H9 (cell line): ENCODE measurements at regions not wholly inside any gene's neighbourhood (a gene's known extent, or its start where the extent isn't known, plus 50 kb on each side); places are given as distances from the start of the nearest gene placed in this dataset.

Experiments used
- DNase-seq: peaks from one replicate; pipeline ENCODE4 v3.0.0-alpha.2; 2017
- H2AFZ ChIP-seq: one replicate; pipeline ENCODE4 v1.6.1; 2013; ENCODE audit warnings: mild to moderate bottlenecking, low read length, control low read depth, moderate library complexity
- H2AK5ac ChIP-seq: 2 replicates; pipeline ENCODE4 v1.6.1; 2013; ENCODE audit warnings: low read length, control low read depth, mixed read lengths; ENCODE audit not compliant: insufficient read length
- H2BK120ac ChIP-seq: one replicate; pipeline ENCODE4 v1.6.1; 2013; ENCODE audit warnings: low read depth, mild to moderate bottlenecking, low read length, control low read depth, inconsistent platforms; ENCODE audit not compliant: poor library complexity, severe bottlenecking
- H2BK12ac ChIP-seq: 2 replicates; pipeline ENCODE4 v1.6.1; 2013; ENCODE audit warnings: low read length, control low read depth, mixed read lengths, low read depth; ENCODE audit not compliant: insufficient read length
- H2BK15ac ChIP-seq: 2 replicates; pipeline ENCODE4 v1.6.1; 2013; ENCODE audit warnings: low read depth, low read length, control low read depth
- H2BK20ac ChIP-seq: one replicate; pipeline ENCODE4 v1.6.1; 2013; ENCODE audit warnings: low read depth, mild to moderate bottlenecking, low read length, control low read depth, inconsistent platforms; ENCODE audit not compliant: poor library complexity, severe bottlenecking
- H2BK5ac ChIP-seq: 2 replicates; pipeline ENCODE4 v1.6.1; 2013; ENCODE audit warnings: low read length, control low read depth, mixed read lengths; ENCODE audit not compliant: insufficient read length
- H3K14ac ChIP-seq: 2 replicates; pipeline ENCODE4 v1.6.1; 2013; ENCODE audit warnings: low read length, control low read depth; ENCODE audit not compliant: insufficient read depth
- H3K18ac ChIP-seq: 2 replicates; pipeline ENCODE4 v1.6.1; 2013; ENCODE audit warnings: low read depth, mild to moderate bottlenecking, mixed read lengths, low read length, control low read depth; ENCODE audit not compliant: insufficient read length
- H3K23ac ChIP-seq: 2 replicates; pipeline ENCODE4 v1.6.1; 2013; ENCODE audit warnings: low read length, control low read depth, mixed read lengths, low read depth; ENCODE audit not compliant: insufficient read length
- H3K23me2 ChIP-seq: 2 replicates; pipeline ENCODE4 v1.6.1; 2013; ENCODE audit warnings: low read depth, mild to moderate bottlenecking, mixed read lengths, low read length, control low read depth; ENCODE audit not compliant: insufficient read length, poor library complexity, severe bottlenecking
- H3K27ac ChIP-seq: 2 replicates; pipeline ENCODE4 v1.5.1; 2013; ENCODE audit warnings: low read length, control low read depth, mixed read lengths, low read depth; ENCODE audit not compliant: insufficient read length
- H3K27me3 ChIP-seq: 2 replicates; pipeline ENCODE4 v1.6.1; 2013; ENCODE audit warnings: low read length, control low read depth, inconsistent platforms; ENCODE audit not compliant: insufficient read depth
- H3K4ac ChIP-seq: 2 replicates; pipeline ENCODE4 v1.6.1; 2013; ENCODE audit warnings: low read depth, mild to moderate bottlenecking, control low read depth, inconsistent platforms, low read length, moderate library complexity
- H3K4me1 ChIP-seq: 2 replicates; pipeline ENCODE4 v1.6.1; 2013; ENCODE audit warnings: low read length, control low read depth, inconsistent platforms; ENCODE audit not compliant: insufficient read depth
- H3K4me2 ChIP-seq: 2 replicates; pipeline ENCODE4 v1.6.1; 2013; ENCODE audit warnings: low read length, control low read depth, mixed read lengths; ENCODE audit not compliant: insufficient read length, insufficient read depth
- H3K56ac ChIP-seq: 2 replicates; pipeline ENCODE4 v1.6.1; 2013; ENCODE audit warnings: low read depth, mild to moderate bottlenecking, mixed read lengths, low read length, control low read depth; ENCODE audit not compliant: insufficient read length
- H3K79me1 ChIP-seq: 2 replicates; pipeline ENCODE4 v1.6.1; 2013; ENCODE audit warnings: low read depth, mild to moderate bottlenecking, moderate library complexity, low read length, control low read depth, inconsistent platforms; ENCODE audit not compliant: insufficient read depth, poor library complexity, severe bottlenecking
- H3K79me2 ChIP-seq: 2 replicates; pipeline ENCODE4 v1.6.1; 2013; ENCODE audit warnings: low read length, control low read depth, inconsistent platforms; ENCODE audit not compliant: insufficient read depth
- H3K9ac ChIP-seq: 2 replicates; pipeline ENCODE4 v1.6.1; 2013; ENCODE audit warnings: low read length, control low read depth, mixed read lengths; ENCODE audit not compliant: insufficient read length; ENCODE audit errors: extremely low read depth
- H3K9me3 ChIP-seq: one replicate; pipeline ENCODE4 v1.6.1; 2013; ENCODE audit warnings: low read depth, low read length, inconsistent platforms; ENCODE audit not compliant: control insufficient read depth
- H3T11ph ChIP-seq: one replicate; pipeline ENCODE4 v1.6.1; 2013; ENCODE audit warnings: mild to moderate bottlenecking, low read length, control low read depth, inconsistent platforms
- H4K20me1 ChIP-seq: one replicate; pipeline ENCODE4 v1.6.1; 2013; ENCODE audit not compliant: control insufficient read depth, insufficient read length, insufficient read depth
- H4K5ac ChIP-seq: 2 replicates; pipeline ENCODE4 v1.6.1; 2013; ENCODE audit warnings: low read depth, mild to moderate bottlenecking, mixed read lengths, low read length, control low read depth; ENCODE audit not compliant: insufficient read length
- H4K8ac ChIP-seq: replicated peaks from 2 replicates; pipeline ENCODE4 v1.6.1; 2013; ENCODE audit warnings: low read length, control low read depth, mixed read lengths, low read depth; ENCODE audit not compliant: insufficient read length
- H4K91ac ChIP-seq: 2 replicates; pipeline ENCODE4 v1.6.1; 2013; ENCODE audit warnings: low read depth, mild to moderate bottlenecking, moderate library complexity, mixed read lengths, low read length, control low read depth; ENCODE audit not compliant: insufficient read length
- H3K27ac Mint-ChIP-seq, 3 experiments: 2 replicates in 2 of 3; 3 replicates in 1 of 3; pipeline ENCODE4 v1.8.0; 2020 to 2021; ENCODE audit warnings: mixed read lengths in 3 of 3, mild to moderate bottlenecking in 1 of 3, moderate library complexity in 1 of 3
- H3K27me3 Mint-ChIP-seq: 2 replicates; pipeline ENCODE4 v1.8.0; 2021; ENCODE audit warnings: low read depth, mild to moderate bottlenecking, moderate library complexity, mixed read lengths
- H3K36me3 Mint-ChIP-seq, 3 experiments: 2 replicates in 2 of 3; 3 replicates in 1 of 3; pipeline ENCODE4 v1.8.0; 2020 to 2021; ENCODE audit warnings: low read depth in 3 of 3, mixed read lengths in 3 of 3; ENCODE audit not compliant: insufficient read depth in 1 of 3
- H3K4me1 Mint-ChIP-seq, 2 experiments: 2 replicates each; pipeline ENCODE4 v1.8.0; 2020; ENCODE audit warnings: mixed read lengths in 2 of 2
- H3K4me3 Mint-ChIP-seq, 2 experiments: 2 replicates in 1 of 2; 3 replicates in 1 of 2; pipeline ENCODE4 v1.8.0; 2020 to 2021; ENCODE audit warnings: mild to moderate bottlenecking in 2 of 2, mixed read lengths in 2 of 2, moderate library complexity in 1 of 2
- H3K9me3 Mint-ChIP-seq, 2 experiments: 2 replicates in 1 of 2; 3 replicates in 1 of 2; pipeline ENCODE4 v1.8.0; 2020; ENCODE audit warnings: mild to moderate bottlenecking in 2 of 2, mixed read lengths in 2 of 2, moderate library complexity in 1 of 2
- CTCF ChIP-seq: fragments of 200-600 bp; sonication (generic); conservative IDR thresholded peaks from 3 replicates; pipeline ENCODE4 v1.8.0; 2021; ENCODE audit warnings: antibody characterized with exemption, mild to moderate bottlenecking
- WGBS: extraction: QIAGEN DNeasy Blood & Tissue Kit; methylation state at CpG from one replicate; pipeline ENCODE4 v1.1.7; 2013; ENCODE audit warnings: missing lambda C conversion rate, low lambda C conversion rate, mixed read lengths; ENCODE audit not compliant: insufficient read length; ENCODE audit errors: extremely low coverage; 5-methylcytosine and 5-hydroxymethylcytosine counted together

GRCh38 chr13:106117035-106117434, 418.4 kb downstream of the EFNB2 start:
- Mint-ChIP-seq H3K4me1 (peaks cover 15 to 19% of the 10 kb centered on the region in 2 experiments), H3K36me3 (no peaks in the 10 kb centered on the region; a peak in 2 of 7 replicates), H3K27me3 (no peaks in the 10 kb centered on the region), H3K9me3 (peaks cover 0 to 2% of the 10 kb centered on the region in 2 experiments; a peak in 1 of 5 replicates), H3K27ac (no peak overlapping the region), H3K4me3 (no peak overlapping the region)
- no peak overlapping the region for H3K56ac ChIP-seq
- no peak overlapping the region for H2AFZ ChIP-seq
- H3K4me2 ChIP-seq, result no peak overlapping the region
- H3K4ac ChIP-seq, result no peak overlapping the region
- H3K79me2 ChIP-seq, result no peaks in the 10 kb centered on the region
- H2BK120ac ChIP-seq, result no peak overlapping the region
- H3K23me2 ChIP-seq, result no peaks in the 10 kb centered on the region
- H3K9me3 ChIP-seq, result no peaks in the 10 kb centered on the region
- H4K5ac ChIP-seq, result no peak overlapping the region
- no peak overlapping the region for H3K14ac ChIP-seq
- no peak overlapping the region for H4K91ac ChIP-seq
- no peaks in the 10 kb centered on the region for H3K79me1 ChIP-seq
- no peak overlapping the region for H3K27ac ChIP-seq
- H4K8ac ChIP-seq, result no peak overlapping the region
- no peak overlapping the region for H3K18ac ChIP-seq
- H2AK5ac ChIP-seq, result no peak overlapping the region
- no peaks in the 10 kb centered on the region for H3K27me3 ChIP-seq
- no peak overlapping the region for H2BK15ac ChIP-seq
- no peak overlapping the region for H2BK12ac ChIP-seq
- no peak overlapping the region for H3K23ac ChIP-seq
- WGBS, result no CpG with 5 or more reads among the region's 1 CpG
- DNase-seq, result no peak
- no peak overlapping the region for H3K9ac ChIP-seq
- H4K20me1 ChIP-seq, result no peaks in the 10 kb centered on the region
- H2BK20ac ChIP-seq, result no peak overlapping the region
- no peak overlapping the region for H2BK5ac ChIP-seq
- H3T11ph ChIP-seq, result no peak overlapping the region
- 0 out of 2 replicates have a peak, but pooled peaks cover 4% of the 10 kb centered on the region for H3K4me1 ChIP-seq
- no peak for TF ChIP-seq CTCF
